Liver (tissue), 8 donors: ENCODE measurements at regions not wholly inside any gene's neighbourhood (a gene's known extent, or its start where the extent isn't known, plus 50 kb on each side); places are given as distances from the start of the nearest gene placed in this dataset.

Experiments used
- DNase-seq: peaks from one replicate; pipeline ENCODE4 v3.0.0-alpha.2; 2017; ENCODE audit warnings: low spot score
- H3K27ac ChIP-seq, 2 donors: one replicate each; pipeline ENCODE4 v1.7.0; 2013; ENCODE audit warnings: inconsistent platforms in 2 of 2, low read length in 2 of 2, control low read depth in 1 of 2, low read depth in 1 of 2, mild to moderate bottlenecking in 1 of 2
- H3K27me3 ChIP-seq, 4 donors: one replicate each; pipeline versions ENCODE4 v1.6.1 to v1.7.0; 2013; ENCODE audit warnings: low read length in 3 of 4, inconsistent platforms in 1 of 4, mild to moderate bottlenecking in 1 of 4, moderate library complexity in 1 of 4; ENCODE audit not compliant: control insufficient read depth in 4 of 4, insufficient read depth in 4 of 4
- H3K36me3 ChIP-seq, 4 donors: one replicate each; pipeline versions ENCODE4 v1.6.1 to v1.7.0; 2013; ENCODE audit warnings: low read length in 3 of 4, mild to moderate bottlenecking in 3 of 4, low read depth in 1 of 4, moderate library complexity in 1 of 4; ENCODE audit not compliant: control insufficient read depth in 4 of 4, insufficient read depth in 3 of 4
- H3K4me1 ChIP-seq, 4 donors: one replicate each; pipeline versions ENCODE4 v1.6.1 to v1.7.0; 2013; ENCODE audit warnings: low read length in 3 of 4, mild to moderate bottlenecking in 3 of 4, moderate library complexity in 1 of 4; ENCODE audit not compliant: control insufficient read depth in 4 of 4, insufficient read depth in 4 of 4
- H3K4me3 ChIP-seq, 3 donors: one replicate each; pipeline versions ENCODE4 v1.6.1 to v1.7.0; 2013; ENCODE audit warnings: low read length in 3 of 3, control low read depth in 1 of 3, low read depth in 1 of 3, mild to moderate bottlenecking in 1 of 3
- H3K9ac ChIP-seq, 2 donors: one replicate each; pipeline ENCODE4 v1.7.0; 2013; ENCODE audit warnings: low read length in 2 of 2, mild to moderate bottlenecking in 2 of 2, moderate library complexity in 2 of 2, control low read depth in 1 of 2, low read depth in 1 of 2
- H3K9me3 ChIP-seq, 4 donors: one replicate each; pipeline versions ENCODE4 v1.6.1 to v1.7.0; 2013; ENCODE audit warnings: low read length in 3 of 4; ENCODE audit not compliant: control insufficient read depth in 4 of 4
- ATF3 ChIP-seq: IDR thresholded peaks from 2 replicates; pipeline ENCODE4 v1.6.1; 2016; ENCODE audit warnings: antibody characterized with exemption
- EGR1 ChIP-seq, 2 donors: IDR thresholded peaks; 2 replicates each; pipeline ENCODE4 v1.6.1; 2016 to 2018; ENCODE audit warnings: antibody characterized with exemption in 2 of 2, low read depth in 2 of 2
- FOXA1 ChIP-seq: IDR thresholded peaks from 2 replicates; pipeline ENCODE4 v1.6.1; 2016; ENCODE audit warnings: antibody characterized with exemption
- FOXA2 ChIP-seq: IDR thresholded peaks from 2 replicates; pipeline ENCODE4 v1.6.1; 2016; ENCODE audit warnings: antibody characterized with exemption
- GABPA ChIP-seq, 2 donors: IDR thresholded peaks in 1 of 2; conservative IDR thresholded peaks in 1 of 2; 2 replicates each; pipeline ENCODE4 v1.6.1; 2016; ENCODE audit warnings: antibody characterized with exemption in 2 of 2, mild to moderate bottlenecking in 1 of 2, moderate library complexity in 1 of 2
- HNF4A ChIP-seq, 2 donors: conservative IDR thresholded peaks; 2 replicates each; pipeline ENCODE4 v1.6.1; 2016; ENCODE audit warnings: antibody characterized with exemption in 2 of 2, mild to moderate bottlenecking in 2 of 2
- HNF4G ChIP-seq: IDR thresholded peaks from 2 replicates; pipeline ENCODE4 v1.6.1; 2016; ENCODE audit warnings: antibody characterized with exemption
- JUND ChIP-seq, 2 donors: IDR thresholded peaks; 2 replicates each; pipeline ENCODE4 v1.6.1; 2016; ENCODE audit warnings: antibody characterized with exemption in 2 of 2
- MAX ChIP-seq: IDR thresholded peaks from 2 replicates; pipeline ENCODE4 v1.6.1; 2016; ENCODE audit warnings: antibody characterized with exemption
- NR2F2 ChIP-seq: IDR thresholded peaks from 2 replicates; pipeline ENCODE4 v1.6.1; 2016; ENCODE audit warnings: antibody characterized with exemption
- RAD21 ChIP-seq, 2 donors: IDR thresholded peaks; 2 replicates each; pipeline ENCODE4 v1.6.1; 2016; ENCODE audit warnings: antibody characterized with exemption in 2 of 2, mild to moderate bottlenecking in 2 of 2
- REST ChIP-seq: IDR thresholded peaks from 2 replicates; pipeline ENCODE4 v1.6.1; 2016; ENCODE audit warnings: antibody characterized with exemption, mild to moderate bottlenecking
- RXRA ChIP-seq, 2 donors: IDR thresholded peaks; 2 replicates each; pipeline ENCODE4 v1.6.1; 2017 to 2018; ENCODE audit warnings: antibody characterized with exemption in 2 of 2, mild to moderate bottlenecking in 1 of 2
- SP1 ChIP-seq: IDR thresholded peaks from 2 replicates; pipeline ENCODE4 v1.6.1; 2018; ENCODE audit warnings: antibody characterized with exemption, mild to moderate bottlenecking
- TAF1 ChIP-seq: conservative IDR thresholded peaks from 2 replicates; pipeline ENCODE4 v1.6.1; 2016; ENCODE audit warnings: antibody characterized with exemption, mild to moderate bottlenecking
- YY1 ChIP-seq: IDR thresholded peaks from 2 replicates; pipeline ENCODE4 v1.6.1; 2016; ENCODE audit warnings: antibody characterized with exemption, mild to moderate bottlenecking
- ZBTB33 ChIP-seq: IDR thresholded peaks from 2 replicates; pipeline ENCODE4 v1.6.1; 2016; ENCODE audit warnings: antibody characterized with exemption
- WGBS: extraction: QIAGEN DNeasy Blood & Tissue Kit; methylation state at CpG from one replicate; pipeline ENCODE4 v1.1.7; 2013; 5-methylcytosine and 5-hydroxymethylcytosine counted together
- TF ChIP-seq, protein P1 (sequence below): fragments of 150-350 bp; IDR thresholded peaks from 2 replicates; pipeline ENCODE4 v1.5.1; 2017; ENCODE audit warnings: improper control_type of control experiment, low read depth, low read length; ENCODE audit not compliant: missing input control
- donor health status: healthy.
- donor health status: healthy.
- donor health status: healthy.
- donor health status: healthy.
- donor health status: healthy.

- peaks cover 0 to 2% (median 0%) of the 10 kb centered on the region in 4 donors for H3K9me3 ChIP-seq
- H3K27ac ChIP-seq: no peak overlapping the region
- H3K4me1 ChIP-seq: no peaks in the 10 kb centered on the region
- no peak overlapping the region for H3K9ac ChIP-seq
- no peaks in the 10 kb centered on the region for H3K36me3 ChIP-seq
- TF ChIP-seq SP1: no peak
- no peak for TF ChIP-seq FOXA1
- TF ChIP-seq YY1: no peak
- no peak for TF ChIP-seq ZBTB33
- TF ChIP-seq RXRA (IDR thresholded peaks at IDR 0.05): no peak
- TF ChIP-seq TAF1: no peak
- TF ChIP-seq EGR1 (IDR thresholded peaks at IDR 0.05; ENCODE audit: low read depth in 2 of 2): no peak
- no peak for TF ChIP-seq FOXA2
- TF ChIP-seq, protein P1, sequence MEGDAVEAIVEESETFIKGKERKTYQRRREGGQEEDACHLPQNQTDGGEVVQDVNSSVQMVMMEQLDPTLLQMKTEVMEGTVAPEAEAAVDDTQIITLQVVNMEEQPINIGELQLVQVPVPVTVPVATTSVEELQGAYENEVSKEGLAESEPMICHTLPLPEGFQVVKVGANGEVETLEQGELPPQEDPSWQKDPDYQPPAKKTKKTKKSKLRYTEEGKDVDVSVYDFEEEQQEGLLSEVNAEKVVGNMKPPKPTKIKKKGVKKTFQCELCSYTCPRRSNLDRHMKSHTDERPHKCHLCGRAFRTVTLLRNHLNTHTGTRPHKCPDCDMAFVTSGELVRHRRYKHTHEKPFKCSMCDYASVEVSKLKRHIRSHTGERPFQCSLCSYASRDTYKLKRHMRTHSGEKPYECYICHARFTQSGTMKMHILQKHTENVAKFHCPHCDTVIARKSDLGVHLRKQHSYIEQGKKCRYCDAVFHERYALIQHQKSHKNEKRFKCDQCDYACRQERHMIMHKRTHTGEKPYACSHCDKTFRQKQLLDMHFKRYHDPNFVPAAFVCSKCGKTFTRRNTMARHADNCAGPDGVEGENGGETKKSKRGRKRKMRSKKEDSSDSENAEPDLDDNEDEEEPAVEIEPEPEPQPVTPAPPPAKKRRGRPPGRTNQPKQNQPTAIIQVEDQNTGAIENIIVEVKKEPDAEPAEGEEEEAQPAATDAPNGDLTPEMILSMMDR: no peak
- no peak for TF ChIP-seq RAD21 (IDR thresholded peaks at IDR 0.05)
- TF ChIP-seq NR2F2: no peak
- no peak for TF ChIP-seq REST
- no peak for TF ChIP-seq GABPA (IDR thresholded peaks at IDR 0.05 in 1 of 2, conservative IDR thresholded peaks at IDR 0.05 in 1 of 2)
- TF ChIP-seq JUND (IDR thresholded peaks at IDR 0.05): no peak
- no peak for TF ChIP-seq MAX
- no peak for TF ChIP-seq HNF4A (conservative IDR thresholded peaks at IDR 0.05)
- TF ChIP-seq HNF4G: no peak
- no peak for TF ChIP-seq ATF3
- WGBS: 89% methylated on average over 1 of the region's 1 CpG
- no peak overlapping the region for H3K4me3 ChIP-seq
- no peak for DNase-seq
- no peaks in the 10 kb centered on the region for H3K27me3 ChIP-seq
Observed at GRCh38 chr3:72675243-72675642, 173.0 kb downstream of the SHQ1 start.
